ENCODE measurements at regions not wholly inside any gene's neighbourhood (a gene's known extent, or its start where the extent isn't known, plus 50 kb on each side); places are given as distances from the start of the nearest gene placed in this dataset.

- Histone ChIP-seq H3K27me3 (peaks cover 0 to 65% (median 4%) of the 10 kb centered on the region in 3 donors), H3K4me3 (no peak overlapping the region), H3K4me1 (no peaks in the 10 kb centered on the region), H3K36me3 (no peaks in the 10 kb centered on the region), H3K27ac (no peak overlapping the region), H3K9me3 (no peaks in the 10 kb centered on the region)
- TF ChIP-seq EP300 (IDR thresholded peaks at IDR 0.05), result no peak
- TF ChIP-seq CTCF (IDR thresholded peaks at IDR 0.05), result no peak
- TF ChIP-seq POLR2AphosphoS5 (IDR thresholded peaks at IDR 0.05), result no peak
- TF ChIP-seq POLR2A (IDR thresholded peaks at IDR 0.05), result no peak
- intact Hi-C loops (cut with DNase I), result no loop called here
- 62 to 65% methylated on average over 8 of the region's 8 CpGs for WGBS, 2 donors
- no peak for DNase-seq
Observed at GRCh38 chr17:74053712-74054078, 149.8 kb upstream of the RPL38 start.

GRCh38 chr17:74054249-74054648, 149.2 kb upstream of the RPL38 start:
- no peak for DNase-seq
- Histone ChIP-seq H3K4me1 (no peaks in the 10 kb centered on the region), H3K9me3 (no peaks in the 10 kb centered on the region), H3K36me3 (no peaks in the 10 kb centered on the region), H3K27ac (no peak overlapping the region), H3K27me3 (peaks cover 0 to 60% (median 4%) of the 10 kb centered on the region in 3 donors), H3K4me3 (no peak overlapping the region)
- TF ChIP-seq EP300 (IDR thresholded peaks at IDR 0.05) (no peak), POLR2AphosphoS5 (IDR thresholded peaks at IDR 0.05) (no peak), CTCF (IDR thresholded peaks at IDR 0.05) (no peak), POLR2A (IDR thresholded peaks at IDR 0.05) (no peak)
- 64 to 72% methylated on average over 4 of the region's 4 CpGs for WGBS, 2 donors
- intact Hi-C loops (cut with DNase I), result no loop called here

GRCh38 chr17:74055508-74056160, 147.8 kb upstream of the RPL38 start:
- Histone ChIP-seq H3K27ac (no peak overlapping the region), H3K4me1 (no peaks in the 10 kb centered on the region), H3K36me3 (no peaks in the 10 kb centered on the region), H3K9me3 (no peaks in the 10 kb centered on the region), H3K4me3 (no peak overlapping the region), H3K27me3 (peaks cover 0 to 55% (median 4%) of the 10 kb centered on the region in 3 donors)
- DNase-seq, result no peak
- 63 to 67% methylated on average over 11 of the region's 11 CpGs for WGBS, 2 donors
- intact Hi-C loops (cut with DNase I), result no loop called here
- TF ChIP-seq POLR2A (IDR thresholded peaks at IDR 0.05) (no peak), POLR2AphosphoS5 (IDR thresholded peaks at IDR 0.05) (no peak), CTCF (IDR thresholded peaks at IDR 0.05) (no peak), EP300 (IDR thresholded peaks at IDR 0.05) (no peak)

- intact Hi-C loops (cut with DNase I), result no loop called here
- H3K36me3 ChIP-seq, result no peaks in the 10 kb centered on the region
- H3K4me1 ChIP-seq, result no peaks in the 10 kb centered on the region
- TF ChIP-seq POLR2AphosphoS5 (IDR thresholded peaks at IDR 0.05) (no peak), EP300 (IDR thresholded peaks at IDR 0.05) (no peak), POLR2A (IDR thresholded peaks at IDR 0.05) (no peak), CTCF (IDR thresholded peaks at IDR 0.05) (no peak)
- H3K9me3 ChIP-seq, result no peaks in the 10 kb centered on the region
- no peak overlapping the region for H3K4me3 ChIP-seq
- WGBS, 2 donors, result 46 to 65% methylated on average over 4 of the region's 4 CpGs
- no peak for DNase-seq
- peaks cover 0 to 42% (median 4%) of the 10 kb centered on the region in 3 donors for H3K27me3 ChIP-seq
- no peak overlapping the region for H3K27ac ChIP-seq
Observed at GRCh38 chr17:74059479-74060240, 143.8 kb upstream of the RPL38 start.
